ENCODE measurements at regions not wholly inside any gene's neighbourhood (a gene's known extent, or its start where the extent isn't known, plus 50 kb on each side); places are given as distances from the start of the nearest gene placed in this dataset.

DNA sequence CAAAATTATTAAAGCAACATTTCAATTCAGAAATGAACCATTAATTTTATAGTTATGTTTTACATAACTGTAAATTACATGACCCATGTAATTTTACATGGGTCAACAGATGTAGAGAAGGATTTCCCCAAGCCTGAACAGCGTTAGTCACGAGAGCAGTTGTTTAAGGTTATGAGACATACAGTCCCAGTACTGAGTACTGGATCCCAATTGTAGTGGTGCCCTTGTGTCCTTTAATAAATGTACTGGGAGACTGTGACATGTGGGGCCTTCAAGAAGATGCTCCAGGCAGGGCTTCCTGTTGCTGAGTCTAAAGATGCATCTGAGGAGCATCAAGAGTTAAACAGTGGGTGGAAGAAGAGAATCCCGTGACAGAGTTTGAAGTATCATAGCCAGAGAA lies 125.5 kb upstream of the ZNF462 start:
- DNase-seq (ENCODE audit: insufficient read length, low spot score) (no peak), FAIRE-seq (no peak)
- TF ChIP-seq, protein P1, sequence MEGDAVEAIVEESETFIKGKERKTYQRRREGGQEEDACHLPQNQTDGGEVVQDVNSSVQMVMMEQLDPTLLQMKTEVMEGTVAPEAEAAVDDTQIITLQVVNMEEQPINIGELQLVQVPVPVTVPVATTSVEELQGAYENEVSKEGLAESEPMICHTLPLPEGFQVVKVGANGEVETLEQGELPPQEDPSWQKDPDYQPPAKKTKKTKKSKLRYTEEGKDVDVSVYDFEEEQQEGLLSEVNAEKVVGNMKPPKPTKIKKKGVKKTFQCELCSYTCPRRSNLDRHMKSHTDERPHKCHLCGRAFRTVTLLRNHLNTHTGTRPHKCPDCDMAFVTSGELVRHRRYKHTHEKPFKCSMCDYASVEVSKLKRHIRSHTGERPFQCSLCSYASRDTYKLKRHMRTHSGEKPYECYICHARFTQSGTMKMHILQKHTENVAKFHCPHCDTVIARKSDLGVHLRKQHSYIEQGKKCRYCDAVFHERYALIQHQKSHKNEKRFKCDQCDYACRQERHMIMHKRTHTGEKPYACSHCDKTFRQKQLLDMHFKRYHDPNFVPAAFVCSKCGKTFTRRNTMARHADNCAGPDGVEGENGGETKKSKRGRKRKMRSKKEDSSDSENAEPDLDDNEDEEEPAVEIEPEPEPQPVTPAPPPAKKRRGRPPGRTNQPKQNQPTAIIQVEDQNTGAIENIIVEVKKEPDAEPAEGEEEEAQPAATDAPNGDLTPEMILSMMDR (IDR thresholded peaks at IDR 0.05; ENCODE audit: insufficient read depth, missing control alignments), result no peak

DNA sequence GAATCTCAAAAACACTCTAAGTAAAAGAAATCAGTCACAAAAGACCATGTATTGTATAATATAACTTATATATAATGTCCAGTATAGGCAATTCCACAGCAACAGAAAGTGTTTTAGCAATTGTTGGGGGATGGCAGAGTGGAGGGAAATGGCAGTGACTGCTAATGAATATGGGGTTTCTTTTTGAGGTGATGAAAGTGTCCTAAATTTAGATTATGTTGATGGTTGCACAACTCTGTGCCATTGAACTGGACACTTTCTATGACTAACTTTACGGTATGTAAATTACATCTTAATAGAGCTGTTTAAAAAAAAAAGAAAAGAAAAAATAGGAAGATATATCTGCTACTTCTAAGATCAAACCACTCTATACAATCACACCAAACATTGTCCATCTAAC lies 124.9 kb upstream of the ZNF462 start:
- no peak for FAIRE-seq
- TF ChIP-seq, protein P1 (IDR thresholded peaks at IDR 0.05; ENCODE audit: insufficient read depth, missing control alignments), result no peak
- DNase-seq (ENCODE audit: insufficient read length, low spot score), result no peak

DNA sequence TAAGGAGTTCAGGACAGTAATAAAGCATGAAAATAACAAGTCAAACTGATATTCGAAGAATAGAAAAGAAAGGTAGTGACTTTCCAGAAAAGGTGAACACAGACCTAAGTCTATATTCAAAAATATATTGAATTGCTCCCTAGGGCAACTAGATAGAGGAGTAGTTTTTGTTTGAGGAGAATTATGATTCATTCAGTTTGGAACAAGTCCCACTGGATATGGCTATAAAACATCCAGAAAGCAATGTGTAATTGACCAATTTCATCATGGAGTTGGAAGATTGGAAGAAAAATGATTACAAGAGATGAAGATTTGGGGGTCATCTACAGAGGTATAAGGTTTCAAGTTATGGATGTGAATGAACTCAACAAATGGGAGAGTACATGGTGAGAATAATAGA lies 117.5 kb upstream of the ZNF462 start:
- TF ChIP-seq, protein P1 (IDR thresholded peaks at IDR 0.05; ENCODE audit: insufficient read depth, missing control alignments), result no peak
- FAIRE-seq (no peak), DNase-seq (ENCODE audit: insufficient read length, low spot score) (no peak)

DNA sequence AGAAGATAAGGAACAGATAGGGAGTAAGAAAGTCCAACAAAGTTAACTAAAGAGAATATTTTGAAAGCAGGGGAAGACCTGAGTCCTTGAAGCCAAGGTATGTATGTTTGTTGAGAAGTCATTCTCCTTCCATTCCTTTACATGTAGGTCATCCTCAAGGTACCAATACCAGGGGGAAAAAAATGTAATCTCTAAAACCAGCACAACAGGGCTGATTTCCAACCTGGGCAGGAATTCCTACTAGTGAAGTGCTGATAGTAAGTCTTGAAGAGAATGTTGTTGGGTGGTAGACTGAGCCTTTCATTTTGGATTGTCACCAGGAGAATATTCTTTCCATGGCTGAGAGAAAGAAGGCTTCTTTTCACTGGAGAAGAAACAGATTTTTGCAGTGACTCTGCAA lies 117.1 kb upstream of the ZNF462 start:
- no peak for DNase-seq (ENCODE audit: insufficient read length, low spot score)
- TF ChIP-seq, protein P1 (IDR thresholded peaks at IDR 0.05; ENCODE audit: insufficient read depth, missing control alignments), result no peak
- FAIRE-seq, result no peak

DNA sequence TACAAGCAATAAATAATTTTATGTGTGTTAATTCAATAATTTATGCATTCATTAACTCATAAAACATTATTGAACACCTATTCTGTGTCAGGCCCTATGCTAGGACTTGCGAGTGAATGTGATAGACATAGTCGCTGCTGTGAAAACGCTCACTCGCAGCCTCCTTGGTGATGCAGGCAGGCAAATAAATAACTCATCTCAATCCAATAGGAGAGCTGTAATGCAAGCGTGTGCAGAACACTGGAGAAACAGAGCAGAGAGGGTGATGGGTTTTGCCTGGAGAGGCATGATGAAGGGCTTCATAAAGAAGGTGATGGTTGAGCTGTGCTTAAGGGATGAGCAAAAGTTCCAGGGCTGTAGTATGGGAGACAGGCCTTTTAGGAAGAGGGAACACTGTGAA lies 111.3 kb upstream of the ZNF462 start:
- TF ChIP-seq, protein P1 (IDR thresholded peaks at IDR 0.05; ENCODE audit: insufficient read depth, missing control alignments), result no peak
- DNase-seq (ENCODE audit: insufficient read length, low spot score), result no peak
- FAIRE-seq, result no peak

DNA sequence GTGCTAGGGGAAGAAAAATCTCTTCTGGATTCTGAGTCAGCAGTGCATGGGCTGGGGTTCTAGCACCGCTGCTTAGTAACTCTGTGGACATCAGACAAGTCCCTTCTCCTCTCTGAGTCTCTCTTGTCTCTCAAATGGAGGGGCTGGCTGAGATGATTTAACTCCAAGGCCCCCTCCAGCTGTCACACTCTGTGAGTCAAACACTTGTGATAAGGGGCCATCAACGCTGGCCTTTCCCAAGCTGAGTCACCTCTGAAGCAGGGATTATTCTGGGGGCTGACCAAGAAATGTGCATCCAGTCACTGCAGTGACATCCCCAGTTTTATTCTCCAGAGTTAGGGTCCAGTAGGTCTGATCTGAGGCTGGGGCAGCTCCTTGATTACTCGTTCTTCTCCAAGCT lies 110.4 kb upstream of the ZNF462 start:
- no peak for FAIRE-seq
- TF ChIP-seq, protein P1 (IDR thresholded peaks at IDR 0.05; ENCODE audit: insufficient read depth, missing control alignments), result no peak
- no peak for DNase-seq (ENCODE audit: insufficient read length, low spot score)

DNA sequence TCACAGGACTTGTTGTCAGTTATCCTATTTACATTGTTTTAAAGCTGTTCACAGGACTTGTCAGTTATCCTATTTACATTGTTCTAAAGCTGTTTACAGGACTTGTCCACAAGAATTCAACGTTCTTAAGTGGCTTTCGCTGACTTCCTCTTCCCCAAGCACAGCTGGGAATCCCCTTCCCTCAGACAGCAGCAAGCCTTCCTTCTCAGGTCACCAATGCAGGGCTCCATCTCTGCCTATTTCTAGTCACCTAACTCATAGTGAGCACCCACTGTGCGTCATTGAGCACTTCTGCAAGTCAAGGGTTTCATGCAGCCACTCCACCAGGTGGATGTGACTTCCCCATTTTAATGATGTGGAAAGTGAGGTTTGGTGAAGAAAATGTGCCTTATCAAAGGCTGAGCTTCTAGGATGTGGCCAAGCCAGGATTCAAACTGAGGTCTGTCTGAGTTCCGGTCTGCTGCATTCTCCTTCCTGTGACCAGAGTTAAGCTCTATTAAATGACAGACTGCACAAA lies 109.8 kb upstream of the ZNF462 start:
- FAIRE-seq (no peak), DNase-seq (ENCODE audit: insufficient read length, low spot score) (no peak)
- TF ChIP-seq, protein P1 (IDR thresholded peaks at IDR 0.05; ENCODE audit: insufficient read depth, missing control alignments), result no peak
